ENCODE measurements at regions not wholly inside any gene's neighbourhood (a gene's known extent, or its start where the extent isn't known, plus 50 kb on each side); places are given as distances from the start of the nearest gene placed in this dataset.
A peak's percentile ranks its signal among the peaks of the same experiment; 100 is the strongest.

- in situ Hi-C loops (cut with MboI; ENCODE audit: low pct_unique_long_range_greater_than_20kb, low sequenced_read_pairs) = no loop called here
- DNase-seq = no peak
These were observed 82.0 kb upstream of the ARHGAP32 start for GRCh38 chr11:129273944-129274711.

GRCh38 chr11:129273322-129273721 is 81.2 kb upstream of the ARHGAP32 start:
- in situ Hi-C loops (cut with MboI; ENCODE audit: low pct_unique_long_range_greater_than_20kb, low sequenced_read_pairs) = no loop called here
- DNase-seq = no peak

- no peak for DNase-seq
- in situ Hi-C loops (cut with MboI; ENCODE audit: low pct_unique_long_range_greater_than_20kb, low sequenced_read_pairs) = no loop called here
These were observed 78.9 kb upstream of the ARHGAP32 start for GRCh38 chr11:129271030-129271429.

GRCh38 chr11:129270446-129270845 is 78.3 kb upstream of the ARHGAP32 start:
- DNase-seq = no peak
- in situ Hi-C loops (cut with MboI; ENCODE audit: low pct_unique_long_range_greater_than_20kb, low sequenced_read_pairs) = no loop called here

DNA sequence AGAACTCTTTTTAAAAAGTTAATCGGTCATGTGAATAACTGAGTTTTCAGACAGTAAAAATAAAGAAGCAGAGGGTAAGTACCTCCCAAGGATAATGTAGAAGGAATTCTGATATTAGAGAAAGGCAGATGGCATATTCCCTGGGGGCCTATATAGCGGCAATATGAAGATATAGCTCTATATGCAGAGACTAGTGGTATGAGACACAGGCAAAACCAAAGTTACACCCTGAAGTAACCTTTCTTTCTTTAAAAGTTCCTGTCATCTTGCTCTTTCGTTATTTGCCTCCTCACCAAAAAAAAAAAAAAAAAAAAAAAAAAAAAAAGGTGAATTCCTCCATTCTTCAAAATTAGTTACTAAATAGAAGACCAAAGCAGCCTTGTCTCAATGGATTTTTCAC is 76.2 kb upstream of the ARHGAP32 start:
- in situ Hi-C loops (cut with MboI; ENCODE audit: low pct_unique_long_range_greater_than_20kb, low sequenced_read_pairs) = no loop called here
- no peak for DNase-seq

- in situ Hi-C loops (cut with MboI; ENCODE audit: low pct_unique_long_range_greater_than_20kb, low sequenced_read_pairs) = no loop called here
- DNase-seq = peak; percentile 50
These were observed 75.6 kb upstream of the ARHGAP32 start for GRCh38 chr11:129267716-129268115.

- in situ Hi-C loops (cut with MboI; ENCODE audit: low pct_unique_long_range_greater_than_20kb, low sequenced_read_pairs) = no loop called here
These were observed 74.4 kb upstream of the ARHGAP32 start for GRCh38 chr11:129266536-129266935.

DNA sequence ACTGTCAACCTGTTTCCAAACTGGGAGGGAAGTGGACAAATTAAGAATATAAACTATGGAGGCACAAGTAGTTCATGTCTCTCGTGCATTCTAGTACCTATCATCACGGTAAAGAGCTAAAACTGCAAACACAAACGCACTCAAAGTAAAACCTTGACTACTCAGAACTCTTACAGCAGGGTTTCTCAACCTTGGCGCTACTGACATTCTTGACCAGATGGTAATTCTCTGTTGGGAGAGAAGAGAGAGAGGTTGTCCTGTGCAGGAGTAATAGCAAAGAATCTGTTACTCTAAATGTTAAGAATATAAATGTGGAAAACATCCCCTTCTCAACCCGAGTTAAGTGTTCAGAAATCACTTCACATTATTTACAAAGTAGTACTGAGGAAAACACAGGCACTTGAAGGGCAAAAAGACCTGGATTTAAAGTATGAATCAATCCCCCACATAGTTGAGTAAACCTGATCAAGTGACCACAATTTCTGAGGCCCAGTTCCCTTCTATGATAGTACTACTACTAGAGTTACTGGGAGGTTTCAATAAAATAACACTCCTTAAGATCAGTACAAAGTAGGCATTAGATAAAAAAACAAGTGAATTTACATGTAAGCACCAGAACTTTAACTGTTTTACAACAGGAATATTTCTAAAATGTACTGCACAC is 73.1 kb upstream of the ARHGAP32 start:
- no peak for DNase-seq
- in situ Hi-C loops (cut with MboI; ENCODE audit: low pct_unique_long_range_greater_than_20kb, low sequenced_read_pairs) = no loop called here

More at GRCh38 chr11:129266536-129266935, 74.4 kb upstream of the ARHGAP32 start:
- no peak for DNase-seq

GRCh38 chr11:129264114-129264513 is 72.0 kb upstream of the ARHGAP32 start:
- no peak for DNase-seq
- in situ Hi-C loops (cut with MboI; ENCODE audit: low pct_unique_long_range_greater_than_20kb, low sequenced_read_pairs) = no loop called here

GRCh38 chr11:129260750-129261149 is 68.6 kb upstream of the ARHGAP32 start:
- in situ Hi-C loops (cut with MboI; ENCODE audit: low pct_unique_long_range_greater_than_20kb, low sequenced_read_pairs) = no loop called here
- no peak for DNase-seq

GRCh38 chr11:129259931-129260348 is 67.8 kb upstream of the ARHGAP32 start:
- in situ Hi-C loops (cut with MboI; ENCODE audit: low pct_unique_long_range_greater_than_20kb, low sequenced_read_pairs) = no loop called here
- no peak for DNase-seq

- in situ Hi-C loops (cut with MboI; ENCODE audit: low pct_unique_long_range_greater_than_20kb, low sequenced_read_pairs) = no loop called here
These were observed 66.1 kb upstream of the ARHGAP32 start for GRCh38 chr11:129258205-129258604.

DNA sequence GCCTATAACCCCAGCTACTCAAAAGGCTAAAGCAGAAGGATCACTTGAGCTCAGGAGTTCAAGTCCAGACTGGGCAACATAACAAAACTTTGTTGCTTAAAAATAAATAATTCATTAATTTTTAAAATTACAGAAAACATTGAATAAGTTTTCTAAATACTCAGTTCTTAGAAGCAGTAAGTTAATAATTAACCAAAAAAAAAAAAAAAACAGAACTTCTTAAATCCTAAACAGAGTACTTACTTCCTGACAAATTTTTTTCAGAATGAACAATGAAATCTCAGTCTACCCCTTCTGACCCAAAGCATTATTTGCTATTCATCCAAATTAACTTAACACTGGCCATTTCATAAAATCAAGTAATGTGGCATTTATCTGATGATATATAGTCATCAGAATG is 65.4 kb upstream of the ARHGAP32 start:
- no peak for DNase-seq
- in situ Hi-C loops (cut with MboI; ENCODE audit: low pct_unique_long_range_greater_than_20kb, low sequenced_read_pairs) = no loop called here

More at GRCh38 chr11:129258205-129258604, 66.1 kb upstream of the ARHGAP32 start:
- no peak for DNase-seq

GRCh38 chr11:129252621-129253020 is 60.5 kb upstream of the ARHGAP32 start:
- in situ Hi-C loops (cut with MboI; ENCODE audit: low pct_unique_long_range_greater_than_20kb, low sequenced_read_pairs) = no loop called here
- DNase-seq = no peak

- DNase-seq = no peak
- in situ Hi-C loops (cut with MboI; ENCODE audit: low pct_unique_long_range_greater_than_20kb, low sequenced_read_pairs) = no loop called here
These were observed 58.9 kb upstream of the ARHGAP32 start for GRCh38 chr11:129251067-129251466.

DNA sequence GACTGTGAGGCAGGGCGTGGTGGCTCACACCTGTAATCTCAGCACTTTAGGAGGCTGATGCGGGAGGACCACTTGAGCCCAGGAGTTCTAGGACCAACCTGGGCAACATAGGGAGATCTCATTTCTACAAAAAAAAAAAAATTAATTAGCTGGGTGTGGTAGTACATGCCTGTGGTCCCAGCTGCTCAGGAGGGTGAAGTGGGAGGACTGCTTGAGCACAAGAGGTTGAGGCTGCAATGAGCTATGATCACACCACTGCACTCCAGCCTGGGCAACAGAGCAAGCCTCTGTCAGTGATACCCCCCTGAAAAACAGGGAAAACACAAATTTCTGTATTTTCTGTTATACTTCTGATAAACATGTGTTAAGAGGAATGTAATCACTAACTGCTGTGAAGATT is 57.8 kb upstream of the ARHGAP32 start:
- DNase-seq = no peak
- in situ Hi-C loops (cut with MboI; ENCODE audit: low pct_unique_long_range_greater_than_20kb, low sequenced_read_pairs) = no loop called here

GRCh38 chr11:129249351-129249750 is 57.2 kb upstream of the ARHGAP32 start:
- DNase-seq = no peak
- in situ Hi-C loops (cut with MboI; ENCODE audit: low pct_unique_long_range_greater_than_20kb, low sequenced_read_pairs) = no loop called here

DNA sequence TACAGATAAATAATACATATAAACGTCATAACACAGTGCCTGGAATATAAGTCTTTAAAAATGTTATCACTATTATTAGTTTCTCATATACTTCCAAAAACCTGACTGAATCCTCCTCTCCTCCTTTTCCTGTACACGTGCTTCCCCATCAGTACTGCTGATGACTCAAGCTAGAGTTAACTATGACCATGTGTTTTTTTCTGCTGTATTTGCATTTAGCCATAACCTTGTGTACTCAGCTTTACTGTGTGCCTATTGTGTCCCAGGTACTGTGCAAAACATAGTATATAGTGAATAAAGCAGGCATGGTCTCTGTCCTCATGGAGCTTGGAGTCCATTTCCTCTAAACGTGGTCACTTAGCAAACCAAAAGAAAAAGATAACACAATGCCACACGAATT is 56.5 kb upstream of the ARHGAP32 start:
- in situ Hi-C loops (cut with MboI; ENCODE audit: low pct_unique_long_range_greater_than_20kb, low sequenced_read_pairs) = no loop called here
- no peak for DNase-seq

DNA sequence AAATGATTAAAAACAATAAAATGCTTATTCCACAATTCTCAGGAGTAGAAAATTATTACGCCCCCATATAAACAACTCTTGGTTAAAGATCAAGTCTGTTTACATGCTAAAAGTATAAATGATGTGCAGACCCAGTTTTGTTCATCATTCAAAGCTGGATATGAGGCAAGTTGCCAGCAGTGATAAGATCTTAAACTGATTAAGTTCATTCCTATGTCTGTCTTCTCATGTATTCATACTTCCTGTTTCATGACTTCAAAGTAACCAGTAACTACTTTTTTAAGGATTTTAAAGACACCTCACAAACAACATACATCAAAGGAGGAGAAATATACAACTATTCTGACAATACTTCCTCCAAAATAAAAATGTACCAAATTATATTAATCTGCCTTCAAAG is 55.0 kb upstream of the ARHGAP32 start:
- in situ Hi-C loops (cut with MboI; ENCODE audit: low pct_unique_long_range_greater_than_20kb, low sequenced_read_pairs) = no loop called here
- peak; percentile 49 for DNase-seq

DNA sequence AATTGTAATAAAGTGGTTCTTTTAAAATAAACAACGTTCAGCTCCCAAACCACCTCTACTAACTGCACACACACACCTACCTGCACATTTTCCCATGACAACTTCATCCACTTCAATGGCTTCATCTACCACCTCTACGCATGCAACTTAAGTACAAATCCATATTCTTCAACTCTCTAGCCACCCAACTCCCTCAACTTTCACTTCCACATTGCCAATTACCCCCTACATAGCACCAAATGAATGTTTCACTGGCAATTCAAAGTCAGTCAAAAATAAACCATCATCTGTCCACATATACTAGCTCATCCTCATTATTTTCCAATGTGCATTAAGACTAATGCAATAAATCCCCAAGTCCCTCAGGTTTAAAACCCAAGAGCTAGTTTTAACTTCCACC is 50.7 kb upstream of the ARHGAP32 start:
- in situ Hi-C loops (cut with MboI; ENCODE audit: low pct_unique_long_range_greater_than_20kb, low sequenced_read_pairs) = no loop called here
- DNase-seq = no peak

Data from KBM-7 (cell line).